Parathyroid adenoma (tissue), 2 donors: ENCODE measurements at regions not wholly inside any gene's neighbourhood (a gene's known extent, or its start where the extent isn't known, plus 50 kb on each side); places are given as distances from the start of the nearest gene placed in this dataset.
"Not testable (repeated sequence)": the region's sequence is repeated elsewhere in the genome, so short reads cannot be mapped to it uniquely, and the experiment has no call there.

ENCODE experiments used
- H2AFZ ChIP-seq: fragments of 300-600 bp; sonication (generic); one replicate; pipeline ENCODE4 v1.7.0; 2017; ENCODE audit warnings: antibody characterized with exemption, mild to moderate bottlenecking
- H3K27ac ChIP-seq: fragments of 300-600 bp; sonication (generic); one replicate; pipeline ENCODE4 v1.7.0; 2017
- H3K27me3 ChIP-seq: fragments of 300-600 bp; sonication (generic); one replicate; pipeline ENCODE4 v1.7.0; 2017; ENCODE audit warnings: low read length; ENCODE audit not compliant: control insufficient read depth, insufficient read depth
- H3K36me3 ChIP-seq: fragments of 300-600 bp; sonication (generic); one replicate; pipeline ENCODE4 v1.7.0; 2017; ENCODE audit warnings: low read length; ENCODE audit not compliant: control insufficient read depth, insufficient read depth
- H3K4me1 ChIP-seq: fragments of 300-600 bp; sonication (generic); one replicate; pipeline ENCODE4 v1.7.0; 2017; ENCODE audit warnings: control low read depth
- H3K4me2 ChIP-seq: fragments of 300-600 bp; sonication (generic); one replicate; pipeline ENCODE4 v1.7.0; 2017; ENCODE audit warnings: low read length
- H3K4me3 ChIP-seq: fragments of 300-600 bp; sonication (generic); one replicate; pipeline ENCODE4 v1.7.0; 2017; ENCODE audit warnings: low read depth, low read length
- H3K79me2 ChIP-seq: fragments of 300-600 bp; sonication (generic); one replicate; pipeline ENCODE4 v1.7.0; 2017; ENCODE audit warnings: control low read depth
- H3K9ac ChIP-seq: fragments of 300-600 bp; sonication (generic); one replicate; pipeline ENCODE4 v1.7.0; 2017; ENCODE audit warnings: mild to moderate bottlenecking
- H3K9me3 ChIP-seq: fragments of 300-600 bp; sonication (generic); one replicate; pipeline ENCODE4 v1.7.0; 2017; ENCODE audit warnings: low read length; ENCODE audit not compliant: control insufficient read depth
- CTCF ChIP-seq: fragments of 300-600 bp; sonication (generic); IDR thresholded peaks from one replicate; pipeline ENCODE4 v1.7.0; 2017; ENCODE audit warnings: antibody characterized with exemption, mild to moderate bottlenecking
- donor health status: primary hyperparathyroidism.

DNA sequence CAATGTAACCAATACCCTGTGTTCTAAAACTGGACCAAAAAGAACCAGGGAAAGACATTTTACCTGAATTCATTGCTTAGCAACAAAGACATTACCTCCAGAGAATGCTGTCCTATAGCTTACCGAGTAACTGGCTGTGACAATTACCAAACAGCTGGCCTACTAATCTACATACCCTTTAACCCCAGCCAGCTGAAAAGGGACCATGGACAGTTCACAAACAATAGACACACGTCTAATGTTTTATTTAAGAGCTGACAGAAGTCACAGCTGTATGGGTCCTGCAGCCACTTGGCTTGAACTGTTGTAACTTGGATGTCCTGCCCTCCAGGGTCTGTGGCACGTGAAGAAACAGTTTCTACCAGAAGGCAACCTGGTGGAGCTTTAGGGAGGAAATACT, 130.1 kb upstream of the EFEMP1 start:
- TF ChIP-seq CTCF, result no peak
- Histone ChIP-seq H3K27me3 (no peaks in the 10 kb centered on the region), H3K79me2 (no peaks in the 10 kb centered on the region), H3K4me1 (no peaks in the 10 kb centered on the region), H3K9ac (no peak overlapping the region), H3K9me3 (no peaks in the 10 kb centered on the region), H3K27ac (no peak overlapping the region), H3K36me3 (no peaks in the 10 kb centered on the region), H3K4me2 (no peak overlapping the region), H2AFZ (no peak overlapping the region), H3K4me3 (no peak overlapping the region)

- no peak overlapping the region for H3K4me3 ChIP-seq
- H2AFZ ChIP-seq, result no peak overlapping the region
- no peak overlapping the region for H3K27ac ChIP-seq
- H3K9me3 ChIP-seq, result no peaks in the 10 kb centered on the region
- no peaks in the 10 kb centered on the region for H3K4me1 ChIP-seq
- no peaks in the 10 kb centered on the region for H3K27me3 ChIP-seq
- no peak for TF ChIP-seq CTCF
- no peaks in the 10 kb centered on the region for H3K36me3 ChIP-seq
- no peaks in the 10 kb centered on the region for H3K79me2 ChIP-seq
- no peak overlapping the region for H3K9ac ChIP-seq
- H3K4me2 ChIP-seq, result no peak overlapping the region
These were observed 128.4 kb upstream of the CCDC85A start for GRCh38 chr2:56055405-56055804.

DNA sequence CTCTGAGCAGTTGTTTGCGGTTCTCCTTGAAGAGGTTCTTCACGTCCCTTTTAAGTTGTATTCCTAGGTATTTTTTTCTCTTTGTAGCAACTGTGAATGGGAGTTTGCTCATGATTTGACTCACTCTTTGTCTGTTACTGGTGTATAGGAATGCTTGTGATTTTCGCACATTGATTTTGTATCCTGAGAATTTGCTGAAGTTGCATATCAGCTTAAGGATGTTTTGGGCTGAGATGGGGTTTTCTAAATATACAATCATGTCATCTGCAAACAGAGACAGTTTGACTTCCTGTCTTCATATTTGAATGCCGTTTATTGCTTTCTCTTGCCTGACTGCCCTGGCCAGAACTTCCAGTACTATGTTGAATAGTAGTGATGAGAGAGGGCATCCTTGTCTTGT, 122.5 kb upstream of the CCDC85A start:
- not testable (repeated sequence) for H3K4me2 ChIP-seq, H3K4me3 ChIP-seq, H3K79me2 ChIP-seq, H3K9me3 ChIP-seq, H3K4me1 ChIP-seq, H3K27ac ChIP-seq, H2AFZ ChIP-seq, H3K27me3 ChIP-seq, H3K36me3 ChIP-seq, H3K9ac ChIP-seq

GRCh38 chr2:56068746-56069145, 115.0 kb upstream of the CCDC85A start:
- TF ChIP-seq CTCF, result no peak
- H3K9me3 ChIP-seq, result no peaks in the 10 kb centered on the region
- no peak overlapping the region for H2AFZ ChIP-seq
- H3K36me3 ChIP-seq, result no peaks in the 10 kb centered on the region
- H3K4me3 ChIP-seq, result no peak overlapping the region
- H3K27ac ChIP-seq, result no peak overlapping the region
- no peaks in the 10 kb centered on the region for H3K27me3 ChIP-seq
- H3K79me2 ChIP-seq, result no peaks in the 10 kb centered on the region
- no peaks in the 10 kb centered on the region for H3K4me1 ChIP-seq
- no peak overlapping the region for H3K4me2 ChIP-seq
- no peak overlapping the region for H3K9ac ChIP-seq

DNA sequence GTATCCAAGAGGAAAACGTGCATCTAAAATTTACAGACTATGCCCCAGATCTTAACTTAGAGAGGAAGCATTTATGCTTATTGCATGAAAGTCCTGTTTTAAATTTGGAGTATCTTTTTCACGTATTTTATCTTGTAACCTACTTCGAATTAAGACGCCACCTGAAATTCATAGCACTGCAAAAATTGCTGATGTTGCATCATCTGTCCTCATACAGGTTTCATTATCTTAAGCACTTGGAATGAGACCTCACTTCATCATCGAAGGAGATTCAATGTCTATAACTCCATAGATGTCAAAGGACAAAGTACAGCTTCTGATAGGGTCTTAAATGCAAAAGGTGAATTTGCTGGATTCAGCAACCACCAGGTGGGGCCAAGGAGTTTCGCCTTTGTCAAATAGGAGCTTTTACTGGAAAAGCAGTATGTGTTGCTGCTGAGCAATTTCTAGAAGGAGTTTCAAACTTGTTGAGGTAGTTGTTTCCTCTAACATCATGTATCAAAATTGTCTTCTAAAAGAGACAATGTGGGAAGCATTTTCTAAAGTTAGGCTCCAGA, 106.4 kb upstream of the CCDC85A start:
- H3K79me2 ChIP-seq, result no peaks in the 10 kb centered on the region
- TF ChIP-seq CTCF, result no peak
- no peaks in the 10 kb centered on the region for H3K4me1 ChIP-seq
- no peaks in the 10 kb centered on the region for H3K27me3 ChIP-seq
- no peak overlapping the region for H3K9ac ChIP-seq
- no peak overlapping the region for H3K27ac ChIP-seq
- no peak overlapping the region for H3K4me2 ChIP-seq
- H2AFZ ChIP-seq, result no peak overlapping the region
- H3K9me3 ChIP-seq, result no peaks in the 10 kb centered on the region
- H3K36me3 ChIP-seq, result no peaks in the 10 kb centered on the region
- H3K4me3 ChIP-seq, result no peak overlapping the region
